ENCODE measurements at regions not wholly inside any gene's neighbourhood (a gene's known extent, or its start where the extent isn't known, plus 50 kb on each side); places are given as distances from the start of the nearest gene placed in this dataset.

- no peaks in the 10 kb centered on the region for H3K4me1 ChIP-seq (ENCODE audit: insufficient read depth, low read length, poor library complexity, severe bottlenecking)
- no peak overlapping the region for H3K4me2 ChIP-seq (ENCODE audit: low read depth, low read length, poor library complexity, severe bottlenecking)
- H3K79me2 ChIP-seq (ENCODE audit: insufficient read depth, low read length), result no peaks in the 10 kb centered on the region
- no peak overlapping the region for H3K9ac ChIP-seq (ENCODE audit: low read depth, low read length, poor library complexity, severe bottlenecking)
- TF ChIP-seq EZH2phosphoT487 (IDR thresholded peaks at IDR 0.05; ENCODE audit: borderline replicate concordance) (no peak), CTCF (conservative IDR thresholded peaks at IDR 0.05; ENCODE audit: low read length) (no peak)
- H4K20me1 ChIP-seq (ENCODE audit: insufficient read depth, low read length, poor library complexity, severe bottlenecking), result no peaks in the 10 kb centered on the region
- no peaks in the 10 kb centered on the region for H3K27me3 ChIP-seq (ENCODE audit: insufficient read depth, low read length, poor library complexity, severe bottlenecking)
- H2AFZ ChIP-seq (ENCODE audit: low read length), result no peak overlapping the region
- no peaks in the 10 kb centered on the region for H3K9me2 ChIP-seq (replicated peaks; ENCODE audit: low read depth, low read length)
- H3K9me3 ChIP-seq (ENCODE audit: insufficient read depth, low read depth, low read length), result peaks cover 5% of the 10 kb centered on the region; the same call in 1 of the 2 replicates
- H3K36me3 ChIP-seq (ENCODE audit: insufficient read depth, low read length), result no peaks in the 10 kb centered on the region
- no peak overlapping the region for H3K4me3 ChIP-seq (ENCODE audit: low read length, poor library complexity, severe bottlenecking)
- no peaks in the 10 kb centered on the region for H3F3A ChIP-seq (ENCODE audit: low read depth)
Measured at GRCh38 chr1:18052671-18053070, 54.9 kb upstream of the IGSF21 start.

- Histone ChIP-seq H3K4me3 (ENCODE audit: low read length, poor library complexity, severe bottlenecking) (no peak overlapping the region), H4K20me1 (ENCODE audit: insufficient read depth, low read length, poor library complexity, severe bottlenecking) (no peaks in the 10 kb centered on the region), H3K9me3 (ENCODE audit: insufficient read depth, low read depth, low read length) (peaks cover 2% of the 10 kb centered on the region; the same call in 1 of the 2 replicates), H3K79me2 (ENCODE audit: insufficient read depth, low read length) (no peaks in the 10 kb centered on the region), H3K4me1 (ENCODE audit: insufficient read depth, low read length, poor library complexity, severe bottlenecking) (no peaks in the 10 kb centered on the region), H3K9me2 (replicated peaks; ENCODE audit: low read depth, low read length) (no peaks in the 10 kb centered on the region), H3K4me2 (ENCODE audit: low read depth, low read length, poor library complexity, severe bottlenecking) (no peak overlapping the region), H3F3A (ENCODE audit: low read depth) (no peaks in the 10 kb centered on the region), H3K27me3 (ENCODE audit: insufficient read depth, low read length, poor library complexity, severe bottlenecking) (no peaks in the 10 kb centered on the region), H2AFZ (ENCODE audit: low read length) (no peak overlapping the region), H3K36me3 (ENCODE audit: insufficient read depth, low read length) (no peaks in the 10 kb centered on the region), H3K9ac (ENCODE audit: low read depth, low read length, poor library complexity, severe bottlenecking) (no peak overlapping the region)
- no peak for TF ChIP-seq CTCF (conservative IDR thresholded peaks at IDR 0.05; ENCODE audit: low read length)
- TF ChIP-seq EZH2phosphoT487 (IDR thresholded peaks at IDR 0.05; ENCODE audit: borderline replicate concordance), result no peak
Measured at GRCh38 chr1:18055156-18055555, 52.4 kb upstream of the IGSF21 start.

GRCh38 chr1:18056545-18056944 is 51.1 kb upstream of the IGSF21 start:
- H3K4me3 ChIP-seq (ENCODE audit: low read length, poor library complexity, severe bottlenecking), result no peak overlapping the region
- H3K36me3 ChIP-seq (ENCODE audit: insufficient read depth, low read length), result no peaks in the 10 kb centered on the region
- no peaks in the 10 kb centered on the region for H3K9me2 ChIP-seq (replicated peaks; ENCODE audit: low read depth, low read length)
- no peaks in the 10 kb centered on the region for H3F3A ChIP-seq (ENCODE audit: low read depth)
- H3K27me3 ChIP-seq (ENCODE audit: insufficient read depth, low read length, poor library complexity, severe bottlenecking), result no peaks in the 10 kb centered on the region
- H3K4me2 ChIP-seq (ENCODE audit: low read depth, low read length, poor library complexity, severe bottlenecking), result no peak overlapping the region
- H3K9me3 ChIP-seq (ENCODE audit: insufficient read depth, low read depth, low read length), result no peaks in the 10 kb centered on the region
- H4K20me1 ChIP-seq (ENCODE audit: insufficient read depth, low read length, poor library complexity, severe bottlenecking), result no peaks in the 10 kb centered on the region
- H2AFZ ChIP-seq (ENCODE audit: low read length), result no peak overlapping the region
- no peak overlapping the region for H3K9ac ChIP-seq (ENCODE audit: low read depth, low read length, poor library complexity, severe bottlenecking)
- TF ChIP-seq EZH2phosphoT487 (IDR thresholded peaks at IDR 0.05; ENCODE audit: borderline replicate concordance), result no peak
- TF ChIP-seq CTCF (conservative IDR thresholded peaks at IDR 0.05; ENCODE audit: low read length), result no peak
- no peaks in the 10 kb centered on the region for H3K4me1 ChIP-seq (ENCODE audit: insufficient read depth, low read length, poor library complexity, severe bottlenecking)
- H3K79me2 ChIP-seq (ENCODE audit: insufficient read depth, low read length), result no peaks in the 10 kb centered on the region
